ENCODE measurements at regions not wholly inside any gene's neighbourhood (a gene's known extent, or its start where the extent isn't known, plus 50 kb on each side); places are given as distances from the start of the nearest gene placed in this dataset.

- TF ChIP-seq CTCF (conservative IDR thresholded peaks at IDR 0.05; ENCODE audit: low read depth, low read length), result no peak
Measured at GRCh38 chr14:89681086-89682018, 264.3 kb upstream of the FOXN3 start.

GRCh38 chr14:89680156-89680555, 263.1 kb upstream of the FOXN3 start:
- no peak overlapping the region for H3K4me3 ChIP-seq (ENCODE audit: low read depth, low read length)
- no peak for TF ChIP-seq CTCF (conservative IDR thresholded peaks at IDR 0.05; ENCODE audit: low read depth, low read length)
- no peak for DNase-seq (ENCODE audit: low read depth)

More at GRCh38 chr14:89681086-89682018, 264.3 kb upstream of the FOXN3 start:
- DNase-seq (ENCODE audit: low read depth), result no peak
- no peak overlapping the region for H3K4me3 ChIP-seq (ENCODE audit: low read depth, low read length)

GRCh38 chr14:89678768-89679167, 261.7 kb upstream of the FOXN3 start:
- no peak for TF ChIP-seq CTCF (conservative IDR thresholded peaks at IDR 0.05; ENCODE audit: low read depth, low read length)
- H3K4me3 ChIP-seq (ENCODE audit: low read depth, low read length), result no peak overlapping the region
- no peak for DNase-seq (ENCODE audit: low read depth)

- TF ChIP-seq CTCF (conservative IDR thresholded peaks at IDR 0.05; ENCODE audit: low read depth, low read length), result no peak
- no peak for DNase-seq (ENCODE audit: low read depth)
- no peak overlapping the region for H3K4me3 ChIP-seq (ENCODE audit: low read depth, low read length)
Measured at GRCh38 chr14:89675590-89675989, 258.6 kb upstream of the FOXN3 start.

- TF ChIP-seq CTCF (conservative IDR thresholded peaks at IDR 0.05; ENCODE audit: low read depth, low read length), result no peak
- no peak for DNase-seq (ENCODE audit: low read depth)
- H3K4me3 ChIP-seq (ENCODE audit: low read depth, low read length), result no peak overlapping the region
Measured at GRCh38 chr14:89674936-89675335, 257.9 kb upstream of the FOXN3 start.

GRCh38 chr14:89674240-89674639, 257.2 kb upstream of the FOXN3 start:
- no peak for DNase-seq (ENCODE audit: low read depth)
- H3K4me3 ChIP-seq (ENCODE audit: low read depth, low read length), result no peak overlapping the region
- TF ChIP-seq CTCF (conservative IDR thresholded peaks at IDR 0.05; ENCODE audit: low read depth, low read length), result no peak
